Right ventricle myocardium superior (tissue), 1 donor: ENCODE measurements at regions not wholly inside any gene's neighbourhood (a gene's known extent, or its start where the extent isn't known, plus 50 kb on each side); places are given as distances from the start of the nearest gene placed in this dataset.

Experiments used
- ATAC-seq: fragments of 200-7000 bp; cut with Tn5 transposase; one replicate; pipeline ENCODE4 v1.9.1; 2020; ENCODE audit warnings: mild to moderate bottlenecking; ENCODE audit not compliant: poor library complexity
- DNase-seq: peaks from one replicate; pipeline ENCODE4 v3.0.0-alpha.2; 2020
- intact Hi-C: fragments of 100-400 bp; cut with DNase I; formaldehyde crosslinking; loops from one replicate; pipeline ENCODE4 v1.11.2; 2022
- donor health status: DM: no; HTN: yes; CAD: no; lungs with severe emphysema.

DNA sequence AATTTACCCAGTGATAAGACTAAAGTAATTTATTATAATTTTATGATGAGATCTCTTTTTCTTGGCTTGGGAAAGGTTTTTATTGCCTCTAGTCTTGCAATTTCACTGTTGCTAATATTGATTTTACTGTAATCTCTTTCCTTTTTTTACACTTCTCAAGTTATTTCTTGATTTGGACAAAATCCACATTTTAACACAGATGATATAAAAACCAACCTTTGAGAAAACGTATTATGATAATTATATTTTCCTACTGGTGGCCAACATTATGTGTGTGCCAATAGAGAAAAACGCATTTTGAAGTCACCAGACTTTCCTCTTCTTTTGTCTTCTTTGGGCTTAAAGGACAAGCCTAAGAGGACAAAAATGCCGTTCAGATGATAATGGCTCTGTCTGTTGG is 314.9 kb downstream of the PRDM2 start:
- DNase-seq = no peak
- no peak for ATAC-seq
- intact Hi-C loops = no loop called here

GRCh38 chr1:14015917-14016316 is 315.9 kb downstream of the PRDM2 start:
- no peak for ATAC-seq
- intact Hi-C loops = no loop called here

DNA sequence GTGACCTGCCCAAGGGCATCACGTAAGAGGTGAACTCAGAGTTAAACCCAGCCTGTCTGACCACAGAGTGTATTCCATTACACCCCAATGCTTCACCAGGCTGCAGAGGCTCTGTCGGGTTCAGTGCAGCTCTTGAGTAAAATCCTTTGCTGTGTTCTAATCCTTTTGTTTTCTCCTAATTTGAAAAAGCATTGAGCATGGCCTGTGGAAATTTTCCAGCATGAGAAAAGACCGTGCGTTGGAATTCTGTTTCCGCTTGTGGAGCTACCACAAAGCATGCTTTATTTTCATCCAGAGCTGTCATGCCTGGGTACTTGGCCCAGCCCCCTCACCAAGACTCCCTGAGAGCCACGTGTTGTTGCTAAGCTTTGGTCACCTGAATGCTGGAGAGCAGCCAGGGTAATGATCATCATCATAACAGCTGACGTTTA is 317.6 kb downstream of the PRDM2 start:
- intact Hi-C loops = no loop called here
- DNase-seq (no peak), ATAC-seq (no peak)

More at GRCh38 chr1:14015917-14016316, 315.9 kb downstream of the PRDM2 start:
- no peak for DNase-seq

GRCh38 chr1:14019461-14019860 is 319.5 kb downstream of the PRDM2 start:
- intact Hi-C loops = no loop called here
- ATAC-seq (no peak), DNase-seq (no peak)

GRCh38 chr1:14020006-14020405 is 320.0 kb downstream of the PRDM2 start:
- intact Hi-C loops = no loop called here
- DNase-seq (no peak), ATAC-seq (no peak)

- intact Hi-C loops = no loop called here
- DNase-seq = no peak
- no peak for ATAC-seq
Measured at GRCh38 chr1:14027099-14027498, 327.1 kb downstream of the PRDM2 start.

DNA sequence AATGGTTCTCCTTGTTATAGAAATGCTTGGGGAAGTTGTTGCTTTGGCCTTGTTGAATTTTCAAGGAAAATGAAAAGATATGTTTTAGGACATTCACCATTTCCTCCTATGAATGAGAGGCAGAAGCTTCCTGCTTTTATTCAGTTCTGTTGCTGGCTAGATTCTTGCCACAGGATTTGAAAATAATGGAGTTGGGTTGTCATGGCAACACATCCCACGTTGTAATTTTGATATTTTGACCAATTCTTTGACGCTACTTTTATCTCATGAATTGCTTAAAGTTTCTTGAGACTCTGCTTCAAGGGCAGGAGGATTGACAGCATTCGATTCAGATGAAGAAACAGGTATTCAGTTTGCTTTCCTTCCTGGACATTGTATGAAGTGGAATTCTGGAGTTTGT is 331.5 kb downstream of the PRDM2 start:
- DNase-seq (no peak), ATAC-seq (no peak)
- intact Hi-C loops = no loop called here

DNA sequence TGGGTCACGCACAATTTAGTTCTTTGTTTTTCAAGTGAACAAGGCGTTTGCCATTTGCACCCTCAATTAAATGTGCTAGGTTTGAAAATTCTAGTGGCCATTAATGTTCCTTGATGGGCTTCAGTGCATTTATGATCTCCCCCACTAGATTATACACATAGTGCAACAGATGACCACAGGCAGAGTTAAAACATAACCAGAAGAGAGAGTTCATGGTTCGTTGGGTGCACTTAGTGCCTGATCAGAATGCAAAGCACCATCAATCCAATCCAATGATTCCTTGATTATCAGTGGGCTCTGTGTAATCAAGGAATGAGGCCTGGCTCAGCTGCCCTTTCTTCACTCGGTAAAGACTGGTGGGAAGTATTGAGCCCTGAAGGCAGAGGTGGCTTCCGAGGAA is 334.5 kb downstream of the PRDM2 start:
- intact Hi-C loops = no loop called here
- no peak for ATAC-seq
- DNase-seq = no peak

- intact Hi-C loops = no loop called here
- ATAC-seq (no peak), DNase-seq (no peak)
Measured at GRCh38 chr1:14037101-14037847, 337.3 kb downstream of the PRDM2 start.

DNA sequence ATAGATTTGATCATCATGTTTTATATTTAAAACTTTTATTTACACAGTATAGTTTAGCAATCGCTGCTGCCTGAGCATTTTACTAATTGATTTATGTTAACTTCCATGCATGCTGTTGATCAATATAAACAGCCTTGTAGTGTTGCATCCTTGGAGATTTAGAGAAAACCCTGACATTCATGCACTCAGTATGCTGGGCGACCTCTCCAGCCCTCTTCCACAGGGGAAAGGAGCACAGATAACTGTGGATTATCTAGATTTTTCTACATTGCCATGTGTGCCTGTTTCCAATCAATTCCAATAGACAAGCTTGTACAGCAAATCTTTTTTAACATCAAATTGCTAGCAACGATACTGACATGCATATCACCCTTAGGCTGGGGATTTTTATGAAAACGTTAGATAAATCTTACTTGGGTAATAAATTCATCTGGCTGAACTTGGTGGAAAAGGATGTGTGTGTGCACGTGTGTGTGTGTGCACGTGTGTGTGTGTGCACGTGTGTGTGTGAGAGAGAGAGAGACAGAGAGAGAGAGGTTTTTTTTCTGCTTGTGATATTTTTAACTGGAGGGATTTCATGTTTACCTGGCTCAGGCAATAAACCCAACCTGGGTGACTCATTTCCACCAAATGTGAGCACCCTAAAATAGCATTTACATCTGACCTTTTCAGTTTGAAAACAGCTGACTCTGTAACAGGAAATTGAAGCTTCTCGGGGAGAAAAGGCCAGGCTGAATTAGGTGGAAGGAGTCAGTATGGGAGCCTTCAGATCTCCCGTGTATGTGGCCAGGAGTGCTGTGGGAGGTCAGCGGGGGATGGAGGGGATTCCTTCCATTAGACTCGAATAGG is 339.8 kb downstream of the PRDM2 start:
- DNase-seq (no peak), ATAC-seq (no peak)
- intact Hi-C loops = no loop called here

DNA sequence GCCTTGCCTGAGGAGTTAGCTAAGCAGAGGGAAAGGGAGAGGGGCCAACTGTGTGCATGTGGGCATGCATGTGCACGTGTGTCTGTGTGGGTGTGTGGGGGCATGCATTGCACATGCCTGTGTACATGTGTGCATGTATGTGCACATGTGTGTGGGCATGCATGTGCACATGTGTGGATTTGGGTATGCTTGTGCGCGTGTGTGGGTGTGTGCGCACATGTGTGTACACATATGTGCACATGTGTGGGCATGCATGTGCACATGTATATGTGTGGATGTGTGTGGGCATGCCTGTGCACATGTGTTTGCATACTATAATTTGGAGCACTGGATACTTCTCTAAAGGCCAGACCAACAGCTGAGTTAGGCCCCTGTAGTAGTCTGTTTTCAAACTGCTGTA is 350.0 kb downstream of the PRDM2 start:
- no peak for ATAC-seq
- intact Hi-C loops = no loop called here
- no peak for DNase-seq

- DNase-seq = no peak
- ATAC-seq = no peak
- intact Hi-C loops = no loop called here
Measured at GRCh38 chr1:14055442-14056223, 355.6 kb downstream of the PRDM2 start.

GRCh38 chr1:14057640-14058039 is 357.7 kb downstream of the PRDM2 start:
- no peak for DNase-seq
- intact Hi-C loops = no loop called here
- ATAC-seq = no peak

DNA sequence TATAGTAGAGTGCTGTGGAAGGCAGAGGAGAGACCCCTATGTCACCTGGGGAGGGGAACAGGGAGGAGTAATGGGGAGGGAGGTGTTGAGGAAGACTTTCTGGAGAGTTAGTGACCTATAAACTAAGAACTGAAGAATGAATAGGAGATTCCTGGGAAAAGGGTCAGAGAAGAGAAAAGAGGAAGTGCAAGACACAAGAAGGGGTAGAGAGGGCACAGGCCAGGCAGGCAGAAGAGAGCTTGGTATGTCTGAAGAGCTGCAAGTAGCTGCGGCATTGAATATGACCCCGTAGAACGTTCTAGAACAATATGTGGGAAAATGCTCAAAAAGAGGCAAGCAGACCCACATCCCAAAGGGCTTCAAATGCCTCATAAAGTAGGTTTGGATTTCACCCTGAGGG is 361.2 kb downstream of the PRDM2 start:
- DNase-seq = no peak
- intact Hi-C loops = no loop called here

DNA sequence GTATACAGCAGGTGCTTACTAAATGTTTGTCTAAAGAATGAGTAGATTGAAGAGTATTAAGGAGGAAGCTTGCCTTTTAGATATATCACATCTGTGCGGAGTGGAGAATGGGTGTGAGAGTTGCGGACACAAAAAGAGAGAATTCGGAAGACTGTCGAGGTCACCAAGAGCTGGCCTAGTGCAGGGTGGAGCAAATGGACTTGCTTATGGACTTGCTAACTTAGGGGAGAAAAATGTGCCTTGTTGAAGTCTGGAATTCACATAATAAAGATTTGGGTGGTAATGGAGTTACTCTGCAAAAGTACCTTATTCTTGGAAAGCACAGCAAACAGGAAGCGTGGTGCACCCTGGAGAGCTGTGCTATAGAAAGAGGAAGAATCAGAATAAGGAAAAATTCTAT is 361.7 kb downstream of the PRDM2 start:
- ATAC-seq (no peak), DNase-seq (no peak)
- intact Hi-C loops = no loop called here

More for the DNA sequence above, 361.2 kb downstream of the PRDM2 start:
- no peak for ATAC-seq

GRCh38 chr1:14062669-14063068 is 362.7 kb downstream of the PRDM2 start:
- intact Hi-C loops = no loop called here
- ATAC-seq = no peak

DNA sequence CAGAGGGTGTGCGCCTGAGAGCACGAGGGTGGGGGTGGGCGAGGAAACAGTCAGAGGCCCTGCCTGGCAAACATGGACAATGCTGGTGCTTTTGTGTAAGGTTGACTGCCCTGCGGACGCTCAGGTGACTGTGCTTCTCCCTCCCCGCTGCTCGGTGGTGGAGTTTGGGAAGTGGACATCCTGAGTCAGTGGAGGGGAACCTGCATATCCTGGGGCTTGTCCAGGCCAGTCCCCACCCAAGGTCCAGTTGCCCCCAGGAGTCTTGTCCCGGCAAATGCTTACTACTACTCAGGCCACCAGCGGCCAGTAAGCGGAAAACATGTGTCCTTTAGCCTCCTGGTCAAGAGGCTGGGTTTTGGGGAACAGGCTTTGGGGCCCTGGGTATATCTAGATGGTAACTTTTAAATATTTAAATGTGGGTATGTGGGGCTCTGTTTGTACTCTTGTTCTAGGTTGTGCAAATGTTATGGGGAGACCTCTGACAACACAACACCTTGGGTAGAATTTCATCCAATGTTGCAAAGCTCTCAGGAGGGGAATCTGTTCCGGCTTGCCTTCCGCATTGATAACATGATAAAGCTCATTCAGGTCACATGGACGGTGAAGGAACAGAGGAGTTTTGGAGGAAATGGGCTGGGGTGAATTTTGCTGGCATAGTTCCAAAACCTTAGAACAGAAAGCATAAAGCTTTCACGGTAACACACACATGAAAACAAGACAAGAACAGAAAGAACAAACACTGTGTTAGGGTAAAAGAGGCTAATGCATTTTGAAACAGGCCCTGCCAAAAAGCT is 364.9 kb downstream of the PRDM2 start:
- DNase-seq (no peak), ATAC-seq (no peak)
- intact Hi-C loops = no loop called here

More at GRCh38 chr1:14062669-14063068, 362.7 kb downstream of the PRDM2 start:
- no peak for DNase-seq

DNA sequence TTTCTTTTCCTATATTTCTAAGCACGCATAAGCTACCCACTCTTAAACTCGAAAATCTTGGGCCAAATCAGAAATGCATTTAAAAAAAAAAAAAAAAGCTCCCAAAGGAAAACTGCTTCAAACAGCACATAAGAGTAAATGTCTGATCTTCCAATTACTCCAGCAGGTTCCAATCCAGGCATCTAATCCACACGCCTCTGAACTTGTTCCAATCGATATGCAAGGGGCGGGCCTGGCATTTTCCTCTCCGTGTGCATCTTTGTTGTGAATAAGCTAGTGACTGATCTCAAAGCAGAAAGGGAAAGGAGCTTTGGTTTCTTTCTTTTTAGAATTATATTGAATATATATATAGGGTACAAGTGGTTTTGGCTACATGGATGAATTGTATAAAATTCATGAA is 365.5 kb downstream of the PRDM2 start:
- ATAC-seq = no peak
- intact Hi-C loops = no loop called here
- no peak for DNase-seq

GRCh38 chr1:14067036-14067435 is 367.0 kb downstream of the PRDM2 start:
- no peak for DNase-seq
- intact Hi-C loops = no loop called here
- ATAC-seq = no peak
